Stimulated activated CD8-positive, alpha-beta memory T cell treated with anti-CD3 and anti-CD28 coated beads, Interleukin-4, amount 100 ng/mL, for 24 hours (primary cell): ENCODE measurements at regions not wholly inside any gene's neighbourhood (a gene's known extent, or its start where the extent isn't known, plus 50 kb on each side); places are given as distances from the start of the nearest gene placed in this dataset.

Source experiments
- DNase-seq: peaks from one replicate; pipeline ENCODE4 v3.0.0-alpha.2; 2020; ENCODE audit warnings: low read depth

DNA sequence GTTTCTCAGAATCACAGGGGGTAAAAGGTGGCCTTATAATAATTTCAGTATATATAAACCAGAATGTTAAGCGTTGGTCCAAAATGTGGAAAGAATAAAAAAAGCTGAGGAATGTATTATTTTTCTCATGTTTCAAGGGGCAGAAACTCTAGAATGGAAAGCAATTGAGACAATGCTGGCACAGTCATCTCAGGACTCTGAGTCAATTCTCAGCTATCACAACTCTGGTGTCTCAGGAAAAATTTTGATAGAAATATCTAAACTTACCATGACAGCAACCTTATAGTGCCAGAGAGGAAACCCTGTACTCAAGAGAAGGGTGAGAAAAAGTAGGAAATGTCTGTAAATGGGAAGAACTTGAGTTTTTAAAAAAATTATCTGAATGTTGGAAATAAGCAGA, 1189.4 kb upstream of the NUDT12 start:
- DNase-seq = no peak

DNA sequence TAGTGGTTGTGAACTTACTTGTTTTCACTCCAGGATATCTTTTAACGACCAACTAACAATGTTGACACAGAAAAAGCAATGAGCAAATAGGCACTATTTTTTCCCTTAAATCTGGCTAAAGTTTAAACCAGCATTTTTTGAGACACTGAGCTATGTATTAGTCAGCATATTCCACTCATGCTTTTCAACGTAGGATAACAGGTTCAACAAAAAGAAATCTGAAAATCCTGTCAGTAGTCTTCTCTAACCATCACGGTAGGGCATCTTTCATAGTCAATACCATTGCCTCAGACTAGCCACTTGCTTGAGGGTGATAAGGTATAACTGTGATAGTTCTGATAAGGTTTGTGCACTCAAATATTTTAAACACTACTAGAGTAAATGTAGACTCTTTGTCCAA, 1177.3 kb upstream of the NUDT12 start:
- DNase-seq = no peak

DNA sequence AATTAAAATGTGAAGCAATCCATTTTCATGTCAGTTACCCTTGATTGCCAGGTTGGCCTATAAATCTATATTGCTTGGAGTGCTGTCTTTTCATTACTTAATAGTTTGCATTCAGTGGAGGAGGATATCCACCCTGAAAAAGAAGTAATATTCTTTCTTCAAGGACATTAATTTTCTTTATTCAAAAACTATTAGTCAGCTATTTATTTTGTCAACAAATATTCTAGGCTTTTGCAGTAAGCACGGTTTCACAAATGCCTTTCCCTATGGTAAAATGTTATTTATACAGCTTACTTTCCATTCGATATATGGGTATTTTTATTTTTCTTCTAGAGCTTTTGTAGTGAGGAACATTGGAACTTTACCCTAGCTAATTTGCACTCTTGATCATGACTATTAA, 1176.9 kb upstream of the NUDT12 start:
- no peak for DNase-seq

GRCh38 chr5:104736073-104736472, 1173.5 kb upstream of the NUDT12 start:
- no peak for DNase-seq

DNA sequence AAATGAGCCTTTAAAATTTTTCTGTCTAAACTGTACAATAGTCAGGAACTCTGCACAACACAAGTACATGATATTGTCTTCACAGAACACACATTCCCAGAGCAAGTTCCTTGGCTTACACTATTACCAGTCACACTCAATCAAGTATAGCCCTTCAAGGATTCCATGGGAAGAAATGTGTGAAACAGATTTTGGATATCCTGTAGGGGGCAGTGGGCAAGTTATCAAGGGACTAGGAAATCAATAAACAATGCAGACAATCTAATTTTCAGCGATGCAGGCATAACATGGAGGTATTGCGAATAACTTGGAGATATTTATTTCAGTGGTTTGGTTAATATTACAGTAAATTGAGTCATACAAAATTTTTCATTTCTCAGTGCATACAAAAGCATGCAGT, 1171.5 kb upstream of the NUDT12 start:
- DNase-seq = no peak

DNA sequence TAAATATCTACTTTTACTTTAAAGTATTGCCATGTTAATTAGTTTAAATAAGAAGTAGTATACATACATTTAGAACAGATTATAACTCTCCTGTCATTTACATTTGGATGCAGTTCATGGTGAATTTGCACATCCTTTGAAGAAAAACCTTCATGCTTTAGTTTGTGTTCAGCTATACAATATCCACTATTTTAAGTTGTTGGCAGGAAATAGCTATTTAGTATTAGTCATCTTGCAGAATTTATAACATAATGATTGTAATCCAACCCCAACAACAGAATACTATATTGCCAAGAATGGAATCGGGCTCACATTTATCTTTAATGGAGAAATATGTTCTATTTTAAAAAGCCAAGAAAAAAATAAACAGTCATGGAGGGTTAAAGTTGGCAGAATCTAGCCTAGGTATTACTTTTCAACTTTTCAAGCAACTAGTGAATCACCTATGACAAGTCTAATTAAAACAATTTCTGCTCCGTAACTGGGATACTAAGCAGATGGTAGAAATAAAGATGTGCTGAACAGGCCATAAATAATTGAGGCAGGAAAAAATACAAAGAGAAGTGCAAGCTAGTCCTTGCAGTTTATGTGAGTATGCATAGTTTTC, 1170.6 kb upstream of the NUDT12 start:
- DNase-seq = no peak

DNA sequence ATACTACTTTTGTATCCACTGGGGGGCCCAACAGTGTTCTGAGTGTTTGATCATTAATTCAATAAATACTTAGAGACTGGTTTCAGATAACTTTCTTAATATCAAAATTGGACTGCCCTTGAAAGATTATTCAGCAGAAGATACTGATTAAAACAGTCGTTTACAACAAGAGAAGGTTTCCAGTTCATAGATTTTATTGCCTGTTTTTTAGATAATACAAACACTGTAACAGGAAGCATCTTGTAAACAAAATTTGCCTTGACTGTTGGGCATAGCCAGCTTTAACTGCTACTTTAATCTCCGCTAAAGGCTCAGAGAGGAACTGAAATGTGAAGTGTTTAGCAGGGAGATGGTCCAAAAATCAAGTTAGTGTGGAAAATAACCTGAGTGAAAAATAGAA, 1168.7 kb upstream of the NUDT12 start:
- no peak for DNase-seq

DNA sequence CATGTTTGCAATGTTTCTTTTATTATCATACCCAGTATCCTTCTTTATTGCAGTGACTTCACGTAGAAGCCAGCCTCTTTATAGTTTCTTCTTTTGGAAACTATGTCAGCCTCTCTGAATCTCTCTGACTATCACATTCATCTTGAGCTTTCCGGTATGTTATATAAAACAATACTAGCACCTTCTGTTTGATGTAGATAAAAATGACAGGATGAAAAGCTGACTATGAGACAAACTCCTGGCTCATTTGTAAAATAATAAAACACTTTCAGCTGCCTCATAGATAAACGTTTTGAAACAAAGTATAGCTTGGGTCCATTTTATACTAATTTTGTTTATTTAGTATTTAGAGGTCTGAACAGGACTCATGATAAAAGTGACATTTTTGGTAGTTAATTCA, 1145.4 kb upstream of the NUDT12 start:
- DNase-seq = no peak

GRCh38 chr5:104706600-104706999, 1144.0 kb upstream of the NUDT12 start:
- DNase-seq = no peak

GRCh38 chr5:104702212-104702611, 1139.6 kb upstream of the NUDT12 start:
- no peak for DNase-seq

- no peak for DNase-seq
Measured at GRCh38 chr5:104699438-104699837, 1136.8 kb upstream of the NUDT12 start.

DNA sequence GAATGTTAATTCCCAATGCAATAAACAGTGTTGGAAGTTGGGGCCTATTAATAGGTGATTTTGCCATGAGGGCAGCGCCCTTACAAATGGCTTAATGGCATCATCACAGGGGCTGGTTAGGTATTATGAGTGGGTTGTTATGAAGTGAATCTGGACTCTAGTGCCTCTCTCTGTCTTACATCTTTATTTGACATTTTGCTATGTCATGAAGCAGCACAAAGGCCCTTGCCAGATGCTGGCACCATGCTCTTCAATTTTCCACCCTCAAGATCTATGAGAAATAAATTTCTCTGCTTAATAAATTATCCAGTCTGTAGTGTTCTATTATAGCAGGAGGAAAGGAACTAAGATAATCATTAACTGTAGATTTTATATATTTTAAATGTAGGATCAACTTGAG, 1098.7 kb upstream of the NUDT12 start:
- no peak for DNase-seq

GRCh38 chr5:104659497-104659896, 1096.9 kb upstream of the NUDT12 start:
- no peak for DNase-seq

- no peak for DNase-seq
Measured at GRCh38 chr5:104652271-104652861, 1089.8 kb upstream of the NUDT12 start.

DNA sequence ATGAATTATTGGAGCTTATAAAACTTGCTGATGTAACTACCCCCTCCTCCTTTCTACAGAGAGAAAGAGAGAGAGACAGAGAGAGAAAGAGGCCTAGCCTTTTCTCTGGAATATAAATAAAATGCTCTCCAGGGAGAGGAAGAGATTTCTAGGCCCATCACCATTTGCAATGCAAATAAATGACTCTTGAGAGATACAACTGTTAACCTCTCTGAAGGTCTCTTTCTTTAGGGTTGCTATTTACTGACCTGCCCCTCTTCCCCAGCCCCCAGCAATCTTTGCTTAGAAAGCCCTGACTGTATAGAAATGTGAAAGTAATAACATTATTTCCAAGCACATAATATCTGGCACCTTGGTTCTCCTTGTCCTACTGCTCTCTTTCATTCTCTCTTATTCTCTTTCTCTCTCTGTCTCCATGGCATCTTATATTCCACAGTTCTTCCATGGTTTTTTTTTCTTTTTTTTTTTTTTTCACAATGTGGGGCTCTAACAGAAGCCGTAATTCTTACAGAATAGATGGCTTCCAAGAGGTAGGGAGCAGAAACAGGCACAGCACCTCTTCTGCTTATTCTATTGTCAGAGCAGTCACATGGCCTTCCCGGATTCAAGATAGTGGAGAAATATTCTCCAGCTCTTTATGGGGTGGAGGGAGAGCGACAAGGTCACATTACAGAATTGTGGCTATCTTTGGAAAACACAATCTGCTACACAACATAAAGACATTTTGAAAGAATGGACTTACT, 1087.9 kb upstream of the NUDT12 start:
- DNase-seq = no peak

GRCh38 chr5:104646416-104646815, 1083.8 kb upstream of the NUDT12 start:
- no peak for DNase-seq

- no peak for DNase-seq
Measured at GRCh38 chr5:104643320-104643719, 1080.7 kb upstream of the NUDT12 start.

- no peak for DNase-seq
Measured at GRCh38 chr5:104635227-104635626, 1072.6 kb upstream of the NUDT12 start.

- DNase-seq = no peak
Measured at GRCh38 chr5:104628911-104629310, 1066.3 kb upstream of the NUDT12 start.

- no peak for DNase-seq
Measured at GRCh38 chr5:104626122-104626521, 1063.5 kb upstream of the NUDT12 start.

DNA sequence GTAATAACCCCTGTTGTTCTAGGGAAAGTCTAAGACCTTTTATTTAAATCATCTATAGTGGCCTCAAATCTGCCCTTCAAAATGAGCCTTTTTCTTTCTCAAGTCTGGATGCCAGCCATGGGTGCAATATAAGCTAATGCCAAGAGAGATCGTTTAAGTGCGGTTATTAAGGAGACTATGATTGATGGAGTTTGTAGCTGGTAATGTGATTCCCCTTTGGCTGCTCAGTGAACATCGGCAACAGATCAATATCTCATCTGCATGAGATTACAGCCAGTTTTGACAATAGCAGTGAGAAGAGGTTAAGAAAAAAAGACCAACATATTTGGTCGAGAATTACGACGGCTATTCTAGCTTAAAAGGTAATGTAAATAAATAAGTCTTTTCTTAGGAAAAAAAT, 1049.4 kb upstream of the NUDT12 start:
- no peak for DNase-seq

DNA sequence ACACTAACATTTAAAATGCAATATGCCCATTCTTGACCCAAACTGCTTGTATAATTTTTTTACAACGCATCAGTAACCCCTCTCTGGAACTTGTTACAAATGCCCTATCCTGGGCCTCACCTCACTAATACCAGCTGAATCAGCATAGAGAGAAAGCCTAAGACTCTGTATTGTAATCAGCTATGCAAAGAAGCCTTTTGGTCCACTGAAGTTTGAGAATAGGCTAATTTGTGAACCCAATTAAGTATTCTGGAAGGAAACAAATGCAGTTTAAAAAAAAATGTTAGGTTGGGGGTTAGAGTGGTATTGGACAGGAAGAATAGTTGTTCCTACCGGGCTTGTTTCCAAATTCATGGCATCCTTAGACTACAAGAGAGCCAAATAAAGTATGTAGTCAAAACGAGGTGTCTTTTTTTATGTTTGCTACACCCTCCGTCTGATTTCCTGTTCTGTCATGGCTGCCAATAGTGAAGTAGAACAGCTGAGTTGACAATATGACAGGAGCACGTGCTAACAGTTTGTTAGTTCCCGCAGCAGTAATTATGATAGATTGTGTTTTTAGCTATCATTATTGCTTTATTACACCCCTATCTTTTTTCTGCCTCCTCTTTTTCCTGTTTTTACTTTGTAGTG, 1048.7 kb upstream of the NUDT12 start:
- DNase-seq = no peak

DNA sequence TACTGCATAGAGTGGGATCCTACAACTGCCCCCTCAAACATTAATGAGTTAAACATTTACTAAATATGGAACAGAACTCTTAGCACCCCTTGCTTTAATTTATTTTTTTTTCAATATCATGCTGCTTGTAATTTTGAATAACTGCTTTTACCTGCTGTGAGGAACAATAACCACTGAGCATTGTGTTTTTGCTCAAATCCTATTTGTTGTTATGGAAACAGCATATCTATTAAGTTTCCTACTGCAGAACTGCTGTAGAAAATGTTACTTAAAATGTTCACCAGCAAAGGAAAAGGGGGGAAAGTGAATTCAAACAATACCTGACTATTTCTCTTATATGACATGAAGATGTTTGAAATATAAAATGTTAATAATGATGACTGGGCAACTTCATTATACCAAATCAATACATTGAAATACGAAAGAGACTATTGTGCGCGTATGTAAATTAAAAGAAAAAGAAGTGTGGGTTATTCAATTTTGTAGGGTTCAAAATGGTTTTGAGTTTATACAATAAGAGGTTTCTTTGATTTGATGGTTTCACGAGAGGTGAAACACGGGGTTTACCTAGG, 1043.8 kb upstream of the NUDT12 start:
- no peak for DNase-seq
